ENCODE measurements at regions not wholly inside any gene's neighbourhood (a gene's known extent, or its start where the extent isn't known, plus 50 kb on each side); places are given as distances from the start of the nearest gene placed in this dataset.

- TF ChIP-seq MAX (IDR thresholded peaks at IDR 0.05): no peak
- TF ChIP-seq KDM1A (IDR thresholded peaks at IDR 0.05; ENCODE audit: borderline replicate concordance, low read length): no peak
- no peak for TF ChIP-seq PHF8 (conservative IDR thresholded peaks at IDR 0.05; ENCODE audit: low read depth, low read length)
Measured at GRCh38 chr2:2797797-2798196, 466.7 kb upstream of the MYT1L start (continued).

All from H1 (cell line).